GM19351 (cell line): ENCODE measurements at regions not wholly inside any gene's neighbourhood (a gene's known extent, or its start where the extent isn't known, plus 50 kb on each side); places are given as distances from the start of the nearest gene placed in this dataset.

Experiments used
- ATAC-seq: cut with Tn5 transposase; IDR thresholded peaks from one replicate; pipeline ENCODE4 v1.9.1; 2021; ENCODE audit warnings: mild to moderate bottlenecking, moderate library complexity; ENCODE audit not compliant: unreplicated experiment

DNA sequence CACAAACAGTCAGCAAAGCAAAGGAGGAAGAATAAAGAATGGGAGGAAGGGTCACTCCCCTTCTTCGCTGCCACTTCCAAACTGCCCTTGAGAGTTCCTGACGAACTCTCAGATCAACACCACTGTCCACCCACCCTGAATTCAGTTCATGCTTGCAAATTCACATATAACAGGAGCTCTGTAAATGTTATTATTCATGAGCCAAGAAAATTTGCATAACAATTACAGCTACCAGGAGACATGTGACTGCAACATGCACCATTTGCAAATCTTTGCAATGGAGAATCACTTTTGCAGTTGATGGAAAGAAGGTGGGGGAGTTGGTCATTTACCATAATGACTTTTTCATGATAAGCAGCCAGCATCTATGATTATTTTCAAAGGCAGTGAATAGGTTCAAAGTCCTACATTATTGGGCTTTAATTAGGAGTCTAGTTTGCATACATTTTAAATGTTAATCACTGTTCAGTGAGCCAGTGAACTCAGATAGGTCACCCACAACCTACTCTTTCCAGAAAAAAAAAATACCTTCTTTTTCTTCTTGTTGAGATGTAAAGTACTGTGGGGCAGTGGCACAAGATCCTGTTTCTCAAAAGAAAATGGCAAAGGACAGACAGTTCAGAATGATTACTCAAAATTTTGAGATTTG lies 149.7 kb downstream of the CAAP1 start:
- no peak for ATAC-seq

DNA sequence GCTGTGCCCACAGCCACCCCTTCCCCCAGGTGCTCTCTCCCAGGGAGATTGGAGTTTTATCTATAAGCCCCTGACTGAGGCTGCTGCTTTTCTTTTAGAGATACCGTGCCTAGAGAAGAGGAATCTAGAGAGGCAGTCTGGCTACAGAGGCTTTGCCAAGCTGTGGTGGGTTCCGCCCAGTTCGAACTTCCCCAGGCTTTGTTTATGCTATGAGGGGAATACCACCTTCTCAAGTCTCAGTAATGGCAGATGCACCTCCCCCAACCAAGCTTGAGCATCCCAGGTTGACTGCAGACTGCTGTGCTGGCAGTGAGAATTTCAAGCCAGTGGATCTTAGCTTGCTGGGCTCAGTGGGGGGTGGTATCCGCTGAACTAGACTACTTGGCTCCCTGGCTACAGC lies 157.4 kb downstream of the CAAP1 start:
- no peak for ATAC-seq

DNA sequence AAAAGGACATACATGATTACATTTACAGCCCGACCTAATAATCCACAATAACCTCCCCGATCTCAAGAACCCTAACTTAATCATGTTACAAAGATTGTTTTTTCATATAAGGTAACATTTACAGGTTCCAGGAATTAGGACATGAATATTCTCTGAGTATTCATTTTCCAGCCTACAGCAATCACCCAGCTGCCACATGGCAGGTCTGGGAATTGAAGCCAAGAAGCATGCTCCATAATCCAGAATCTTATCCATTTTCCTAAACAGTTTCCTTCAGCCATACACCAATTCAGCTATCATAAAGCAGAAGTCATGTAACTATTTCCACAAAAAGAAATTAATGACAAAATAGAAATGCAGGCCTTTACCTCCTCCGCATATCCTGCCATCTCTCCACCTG lies 163.4 kb downstream of the CAAP1 start:
- no peak for ATAC-seq

DNA sequence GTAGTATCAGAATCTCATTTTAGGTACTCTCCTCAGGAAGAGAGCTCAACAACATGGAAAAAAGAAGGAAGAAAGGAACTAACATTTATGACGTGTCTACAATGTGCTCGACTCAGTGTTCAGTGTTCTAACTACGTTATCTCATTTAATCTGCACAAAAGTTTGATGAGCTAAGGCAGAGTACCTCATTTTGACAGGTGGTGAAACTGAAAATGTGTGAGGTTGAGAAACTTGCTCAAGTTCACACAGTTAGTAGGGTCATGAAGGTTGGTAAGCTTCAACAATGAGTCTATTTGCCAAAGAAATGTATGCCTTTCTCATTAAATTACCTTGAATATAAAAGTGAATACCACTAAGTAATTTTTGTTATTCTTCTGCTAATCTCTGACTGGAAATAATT lies 165.1 kb downstream of the CAAP1 start:
- ATAC-seq = peak; percentile 76

DNA sequence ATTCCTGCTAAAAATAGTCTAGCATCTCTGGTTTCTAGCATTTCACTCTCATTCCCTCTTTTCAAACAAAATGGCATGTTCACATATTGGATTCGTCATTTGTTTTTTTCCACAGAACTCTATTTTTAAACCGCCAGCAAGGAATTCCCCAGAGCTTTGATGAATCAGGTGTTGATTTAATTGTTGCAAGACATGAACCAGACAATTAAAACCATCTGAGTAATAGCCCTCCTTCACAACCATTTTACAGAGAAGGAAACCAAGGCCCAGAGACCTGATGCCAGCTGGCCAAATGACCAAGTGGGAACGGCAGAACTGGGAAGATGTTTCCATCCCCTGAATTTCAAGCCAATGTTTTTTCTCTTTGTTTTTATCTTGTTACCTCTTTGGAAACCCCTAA lies 167.0 kb downstream of the CAAP1 start:
- ATAC-seq = no peak

DNA sequence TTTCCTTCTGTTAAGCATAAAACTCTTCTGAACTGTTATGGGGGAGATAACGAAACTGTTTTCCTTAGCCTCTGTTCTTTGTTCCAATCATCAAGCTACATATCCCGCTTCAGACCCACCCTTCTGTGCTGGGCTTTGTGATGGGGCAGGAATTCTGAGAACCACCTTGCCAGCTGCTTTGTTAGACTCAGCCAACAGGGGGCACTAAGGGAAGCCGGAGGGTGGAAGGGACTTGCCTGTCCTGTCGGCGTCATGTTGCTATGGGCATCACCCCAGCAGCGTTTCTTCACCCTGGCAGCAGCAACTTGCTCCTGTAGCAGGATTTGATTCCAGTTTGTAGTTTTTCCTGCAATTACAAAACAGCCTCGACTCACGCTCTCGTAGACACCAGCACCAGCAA lies 169.1 kb downstream of the CAAP1 start:
- peak; percentile 83 for ATAC-seq

DNA sequence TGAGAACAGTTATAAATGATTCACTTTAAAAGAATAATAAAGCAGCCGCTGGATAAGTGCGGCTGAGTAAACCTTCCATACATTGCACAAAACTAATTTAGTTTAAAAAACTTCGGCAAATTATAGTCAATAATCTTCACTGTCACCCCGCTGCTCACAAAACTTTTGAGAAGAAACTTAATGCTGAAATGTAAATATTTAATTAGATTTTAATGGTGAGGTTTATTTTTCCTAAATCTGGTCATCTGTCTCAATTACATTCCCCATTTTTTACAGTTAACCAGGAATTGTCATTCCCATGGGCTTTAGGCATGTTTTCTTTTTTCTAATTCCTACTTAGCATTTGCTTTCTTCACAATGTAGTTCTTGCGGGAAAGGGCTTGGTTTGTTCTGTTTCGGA lies 169.8 kb downstream of the CAAP1 start:
- ATAC-seq = no peak

DNA sequence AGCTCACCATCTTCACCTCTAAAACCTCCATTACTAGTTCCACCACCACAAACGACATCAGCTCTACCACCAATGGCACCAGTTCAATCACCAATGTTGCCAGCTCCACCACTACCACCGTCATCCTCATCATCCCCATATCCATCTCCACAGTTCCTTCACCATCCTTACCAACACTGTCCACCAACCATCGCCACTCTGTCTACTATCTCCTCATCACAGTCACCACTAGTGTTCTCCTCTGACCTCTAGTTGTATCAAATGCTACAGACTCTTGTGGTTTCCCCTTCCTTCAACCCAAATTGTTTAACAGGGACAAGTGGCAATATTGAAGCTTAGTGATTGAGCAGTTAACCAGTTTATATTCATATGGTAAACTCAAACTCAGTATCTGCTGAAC lies 182.6 kb downstream of the CAAP1 start:
- no peak for ATAC-seq

DNA sequence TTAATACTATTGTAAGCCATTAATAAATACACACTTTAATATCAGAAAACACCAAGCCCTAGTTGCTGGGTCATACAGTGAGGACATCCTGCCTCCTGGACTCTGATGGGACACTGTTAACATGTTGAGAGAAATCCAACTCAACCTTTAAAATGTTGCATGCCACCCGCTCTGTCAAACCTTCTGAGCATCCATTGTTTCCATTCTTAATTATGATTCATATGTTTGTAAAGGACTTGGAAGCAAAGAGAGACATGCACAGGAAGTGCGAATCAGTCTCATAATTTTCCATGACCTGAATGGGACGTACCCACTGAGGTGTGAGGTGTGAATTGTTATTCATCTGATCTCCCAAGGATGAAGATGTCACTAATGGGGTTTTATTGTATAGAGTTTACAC lies 186.4 kb downstream of the CAAP1 start:
- ATAC-seq = no peak

DNA sequence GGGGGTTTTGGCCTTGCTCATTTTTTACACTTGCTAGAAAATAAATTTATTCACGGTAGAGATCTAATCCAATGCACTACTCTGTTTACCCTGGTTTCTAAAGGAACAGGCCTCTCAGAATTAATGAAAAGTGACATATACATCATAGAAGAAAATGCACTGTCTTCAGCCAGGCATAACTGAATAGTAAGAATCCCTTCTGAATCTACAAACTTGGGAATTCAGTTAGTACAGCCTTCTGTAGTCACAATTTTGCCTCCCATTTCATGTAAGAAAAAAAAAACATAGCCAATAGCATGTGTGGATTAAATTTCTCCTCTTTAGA lies 197.3 kb downstream of the CAAP1 start:
- no peak for ATAC-seq

DNA sequence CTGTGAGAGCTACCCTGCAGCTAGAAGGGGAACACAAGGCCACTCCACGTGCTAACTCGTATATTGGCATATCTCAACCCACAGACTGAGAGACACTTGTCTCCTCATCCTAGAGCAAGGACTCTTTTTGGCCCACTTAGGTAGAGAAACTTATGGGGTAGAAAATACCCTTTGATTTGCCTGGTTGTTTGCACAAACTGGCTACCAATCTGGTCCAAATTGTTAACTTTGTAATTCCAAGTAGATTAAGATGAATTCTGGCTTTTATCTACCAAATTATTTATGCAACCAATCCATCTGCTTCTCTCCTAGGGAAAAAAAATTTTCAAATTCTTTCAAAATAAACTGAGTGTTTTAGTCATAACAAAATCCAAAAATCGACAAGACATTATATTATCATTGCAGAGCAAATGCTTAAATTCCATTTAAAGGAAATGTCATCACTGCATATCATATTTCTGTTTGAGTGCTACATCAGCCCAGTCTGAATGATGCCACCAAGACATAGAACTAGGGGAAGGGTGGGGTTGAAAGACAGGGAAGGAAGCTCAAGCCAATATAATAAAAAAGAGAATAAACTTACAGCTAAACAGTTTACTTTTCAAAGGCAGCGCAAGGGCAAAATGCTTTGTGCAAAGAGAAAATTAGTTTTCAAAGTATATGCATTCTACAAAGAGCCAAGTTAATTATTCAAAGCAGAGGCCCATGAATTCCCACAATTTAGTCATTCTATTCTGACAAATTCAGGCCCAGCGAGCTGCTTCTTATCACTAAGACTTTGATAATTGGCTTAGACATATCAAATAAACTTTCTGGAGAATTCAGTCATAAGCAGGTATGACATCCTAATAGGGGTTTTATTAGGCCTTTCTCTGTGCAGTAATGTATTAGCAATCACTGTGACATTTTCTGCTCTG lies 198.0 kb downstream of the CAAP1 start:
- ATAC-seq = no peak

DNA sequence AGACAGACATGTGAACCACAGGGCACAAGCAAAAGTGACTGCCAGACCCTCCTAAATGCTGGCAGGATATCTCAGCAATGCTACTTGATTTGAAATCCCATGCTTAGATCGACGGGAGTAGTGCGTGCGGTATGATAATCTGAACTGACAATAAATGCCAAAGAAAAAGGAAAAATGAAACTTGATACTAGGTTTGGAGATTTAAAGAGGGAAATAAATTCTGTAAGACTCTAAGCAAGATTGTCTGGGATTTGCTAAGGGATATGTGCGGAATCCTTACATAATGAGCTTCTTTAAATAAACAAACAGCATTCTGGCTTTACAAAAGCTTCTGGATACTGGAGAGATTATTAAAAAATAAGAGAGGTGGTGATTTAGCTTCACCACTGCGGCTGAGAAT lies 203.6 kb downstream of the CAAP1 start:
- no peak for ATAC-seq

DNA sequence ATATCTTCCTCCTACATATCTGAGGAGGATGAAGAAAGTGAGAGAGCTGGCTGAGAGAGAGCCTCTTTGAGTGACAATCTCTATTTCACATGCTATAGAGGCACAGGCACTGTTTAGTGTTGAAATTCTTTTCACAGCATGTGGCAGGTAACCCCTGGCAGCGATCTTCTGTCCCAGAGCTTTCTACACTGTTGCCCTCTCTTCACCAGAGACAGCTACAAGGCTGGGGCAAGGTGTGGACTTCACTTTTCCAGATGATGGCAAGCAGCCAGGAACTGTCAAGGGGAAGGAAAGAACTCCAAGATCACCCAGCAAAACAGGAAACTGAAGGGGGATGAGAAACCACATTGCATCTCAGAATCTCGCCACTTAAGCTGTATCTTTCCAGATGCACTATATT lies 205.2 kb downstream of the CAAP1 start:
- ATAC-seq = no peak

DNA sequence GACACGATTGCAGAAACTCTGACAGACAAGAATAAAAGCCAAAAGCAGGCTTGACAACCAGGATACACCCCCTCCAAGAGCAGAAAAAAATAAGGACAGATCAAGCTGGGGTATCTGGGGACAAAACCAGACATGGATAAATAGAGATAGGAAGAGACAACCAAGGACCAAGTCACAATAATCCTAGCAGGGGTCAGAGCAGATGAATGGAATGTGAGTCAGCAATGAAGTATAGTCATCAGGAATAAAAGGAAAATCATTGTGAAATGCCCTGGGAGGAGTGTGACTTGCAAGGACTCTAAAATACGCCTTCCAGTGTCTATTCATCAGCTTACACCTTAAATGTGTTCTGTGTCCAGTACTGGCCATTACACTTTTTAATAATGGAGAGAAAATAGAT lies 206.8 kb downstream of the CAAP1 start:
- no peak for ATAC-seq

DNA sequence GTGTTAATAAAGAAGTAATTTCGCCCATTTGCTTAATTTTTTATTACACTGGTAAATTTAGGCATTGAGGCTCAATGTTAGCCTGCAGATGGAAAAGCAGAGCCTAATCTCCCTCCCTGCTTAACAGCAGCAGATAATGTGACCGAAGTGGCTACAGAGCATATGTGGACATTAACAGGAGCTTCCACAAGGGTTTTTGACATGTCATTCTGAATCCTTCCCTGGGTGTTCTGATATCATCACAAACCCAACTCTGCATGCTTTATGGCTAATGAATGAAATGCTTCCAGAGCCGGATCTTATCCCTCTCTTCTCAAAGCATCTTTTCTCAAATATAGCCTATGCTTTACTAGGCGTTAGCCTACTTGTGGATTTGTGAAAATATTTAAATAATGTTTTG lies 208.6 kb downstream of the CAAP1 start:
- ATAC-seq = no peak

DNA sequence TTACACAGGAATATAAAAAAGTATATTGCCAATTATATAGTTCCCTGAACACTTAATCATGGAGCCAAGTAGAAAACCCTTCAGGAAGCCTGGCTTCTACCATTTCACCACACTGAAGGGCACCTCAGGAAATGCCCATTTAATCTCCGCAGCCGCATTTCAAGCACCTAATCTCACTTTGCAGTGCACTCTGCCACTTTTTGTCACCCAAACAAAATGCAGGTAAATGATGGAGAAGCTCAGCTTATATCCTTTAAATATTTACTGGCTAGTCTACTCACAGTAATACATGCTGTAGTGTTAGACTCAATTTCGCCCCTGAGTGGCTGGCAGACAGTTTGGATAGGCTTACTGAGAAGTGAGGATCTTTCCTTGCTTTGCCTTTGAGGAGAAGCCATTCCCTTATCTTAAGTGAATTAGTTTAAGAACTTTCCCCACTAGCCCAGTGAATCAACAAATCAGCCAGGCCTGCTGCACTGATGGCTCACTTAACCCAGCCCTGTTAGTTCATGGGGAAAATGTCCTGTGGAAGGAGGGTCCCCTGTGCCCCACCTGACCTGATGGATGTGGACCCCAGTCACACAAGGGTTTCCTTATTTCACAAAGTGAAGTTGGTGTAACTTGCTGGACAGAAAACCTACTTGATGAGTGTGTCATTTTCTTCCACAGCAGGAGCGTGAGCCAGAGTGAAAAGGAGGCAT lies 209.7 kb downstream of the CAAP1 start:
- no peak for ATAC-seq

DNA sequence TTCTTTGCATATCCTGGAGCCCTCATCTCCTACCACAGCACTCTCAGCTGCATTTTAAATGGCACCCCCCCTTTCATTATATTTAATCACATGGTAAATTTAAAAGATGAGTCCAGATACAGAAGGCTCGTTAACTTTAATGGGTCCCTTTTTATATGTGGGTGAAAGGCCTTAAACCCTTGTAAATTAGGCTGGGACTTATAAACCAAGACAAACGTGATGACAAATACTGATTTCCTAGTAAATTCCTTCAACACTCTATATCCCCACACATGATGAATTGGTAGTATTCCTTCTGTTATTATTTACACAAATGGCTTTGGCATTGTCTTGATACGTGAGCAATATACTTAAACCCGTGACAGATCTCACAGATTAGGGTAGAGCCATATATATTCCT lies 210.6 kb downstream of the CAAP1 start:
- no peak for ATAC-seq

DNA sequence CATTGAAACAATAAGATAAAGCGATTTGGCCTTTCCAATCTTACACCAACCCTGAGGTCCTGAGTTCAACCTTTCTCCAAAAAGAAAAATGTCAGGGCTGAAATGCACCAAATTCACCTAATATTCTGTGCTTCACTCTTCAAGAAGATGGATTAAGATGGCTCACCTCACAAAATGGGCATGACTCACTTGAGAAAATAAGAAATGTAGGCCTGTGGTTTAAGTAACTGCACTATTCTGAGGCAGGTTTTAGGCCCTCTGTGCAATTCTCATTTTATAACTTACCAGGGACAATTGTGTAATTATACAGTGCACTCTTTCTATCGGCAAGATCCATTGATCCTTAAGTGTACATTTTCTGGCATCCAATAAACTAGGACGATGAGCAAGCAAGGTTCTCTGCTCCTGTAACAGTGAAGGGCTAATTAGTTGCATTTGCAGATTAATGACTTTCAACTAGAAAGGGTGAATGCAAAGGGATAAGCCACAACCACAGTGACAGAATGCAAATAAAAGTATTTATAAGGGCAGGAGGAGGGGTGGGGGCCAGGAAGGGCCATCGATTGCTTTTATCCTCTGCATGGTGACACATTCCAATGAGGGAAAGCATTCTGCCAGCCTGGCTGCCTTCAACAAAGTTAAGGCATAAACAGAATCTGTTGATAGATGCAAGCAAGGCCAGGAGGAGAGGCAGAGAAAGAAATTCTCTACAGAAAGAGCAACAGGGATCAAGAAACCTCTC lies 214.5 kb downstream of the CAAP1 start:
- no peak for ATAC-seq

DNA sequence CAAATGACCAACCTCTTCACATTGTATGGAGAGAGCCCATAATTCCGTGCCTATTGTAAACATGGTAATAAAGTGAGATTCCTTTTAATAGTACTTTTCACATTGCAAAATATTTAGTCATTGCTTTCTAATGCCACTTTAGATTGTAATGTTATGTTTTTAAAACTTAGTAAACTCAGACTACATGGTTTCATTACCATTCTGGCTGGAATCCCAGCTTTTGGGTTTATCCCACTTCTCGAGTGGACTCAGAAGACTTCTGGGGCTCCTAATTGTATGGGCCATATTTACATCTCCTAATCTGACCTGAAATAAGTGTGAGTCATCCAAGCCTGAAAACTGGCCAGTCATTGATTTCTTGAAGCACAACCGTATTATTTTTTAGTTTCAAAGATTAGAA lies 217.6 kb downstream of the CAAP1 start:
- ATAC-seq = no peak

DNA sequence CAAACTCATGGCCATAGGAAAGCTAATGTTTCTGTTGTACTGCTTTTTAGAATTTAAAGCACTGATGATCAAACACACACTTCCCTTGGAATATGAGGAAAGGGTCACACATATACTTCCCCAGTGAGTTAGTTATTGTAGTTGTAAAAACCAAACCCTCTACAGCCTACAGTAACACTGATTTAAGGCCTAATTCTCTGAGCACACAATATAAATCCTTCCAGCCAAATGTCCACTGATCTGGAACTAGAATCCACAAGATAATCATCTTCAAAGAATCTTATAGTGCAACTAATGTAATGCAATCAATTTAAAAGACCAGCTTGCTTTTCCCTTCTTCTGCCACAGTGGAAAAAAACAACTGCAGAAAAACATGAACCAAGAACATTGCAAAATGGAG lies 219.3 kb downstream of the CAAP1 start:
- ATAC-seq = no peak
